GM12891 (cell line): ENCODE measurements at regions not wholly inside any gene's neighbourhood (a gene's known extent, or its start where the extent isn't known, plus 50 kb on each side); places are given as distances from the start of the nearest gene placed in this dataset.

ENCODE experiments used
- PAX5 ChIP-seq: IDR thresholded peaks from 2 replicates; pipeline ENCODE4 v1.6.1; 2011; ENCODE audit warnings: low read length, moderate library complexity, mild to moderate bottlenecking; ENCODE audit not compliant: insufficient read depth, severe bottlenecking
- POLR2A ChIP-seq: IDR thresholded peaks from 2 replicates; pipeline ENCODE4 v1.6.1; 2011; ENCODE audit warnings: low read depth, low read length, control low read depth
- POLR2AphosphoS5 ChIP-seq: IDR thresholded peaks from 2 replicates; pipeline ENCODE4 v1.6.1; 2011; ENCODE audit warnings: low read depth, low read length, control low read depth
- SPI1 ChIP-seq: IDR thresholded peaks from 2 replicates; pipeline ENCODE4 v1.6.1; 2011; ENCODE audit warnings: low read depth, low read length, control low read depth
- TAF1 ChIP-seq: IDR thresholded peaks from 2 replicates; pipeline ENCODE4 v1.6.1; 2011; ENCODE audit warnings: low read depth, low read length, control low read depth

GRCh38 chr1:187121661-187122060 lies 292.9 kb downstream of the PLA2G4A start:
- TF ChIP-seq TAF1, result no peak
- no peak for TF ChIP-seq POLR2AphosphoS5
- TF ChIP-seq POLR2A, result no peak
- TF ChIP-seq SPI1, result no peak
- TF ChIP-seq PAX5, result no peak
